GM12891 (cell line): ENCODE measurements at regions not wholly inside any gene's neighbourhood (a gene's known extent, or its start where the extent isn't known, plus 50 kb on each side); places are given as distances from the start of the nearest gene placed in this dataset.

Source experiments
- POLR2A ChIP-seq: IDR thresholded peaks from 2 replicates; pipeline ENCODE4 v1.6.1; 2011; ENCODE audit warnings: low read depth, low read length, control low read depth
- POLR2AphosphoS5 ChIP-seq: IDR thresholded peaks from 2 replicates; pipeline ENCODE4 v1.6.1; 2011; ENCODE audit warnings: low read depth, low read length, control low read depth
- TAF1 ChIP-seq: IDR thresholded peaks from 2 replicates; pipeline ENCODE4 v1.6.1; 2011; ENCODE audit warnings: low read depth, low read length, control low read depth

DNA sequence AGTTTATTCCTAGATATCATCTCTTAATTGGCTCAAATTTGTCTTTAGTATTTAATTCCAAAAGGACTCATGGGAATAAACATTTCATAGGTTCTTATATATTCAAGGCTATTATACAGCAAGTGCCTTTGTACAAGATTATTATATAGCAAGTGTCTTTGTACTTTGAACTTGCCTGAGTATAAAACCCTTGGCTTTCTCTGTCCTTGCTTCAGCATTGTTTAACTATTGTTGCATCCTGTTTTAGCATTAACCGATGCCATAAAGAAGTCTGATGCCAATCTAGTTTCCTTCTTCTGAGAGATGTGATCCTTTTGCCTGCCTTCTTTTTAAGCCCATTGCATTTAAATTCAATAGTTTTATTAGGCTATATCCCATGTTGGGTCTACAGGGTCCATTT, 270.0 kb downstream of the NEBL start:
- TF ChIP-seq POLR2AphosphoS5 (no peak), TAF1 (no peak), POLR2A (no peak)
